ENCODE measurements at regions not wholly inside any gene's neighbourhood (a gene's known extent, or its start where the extent isn't known, plus 50 kb on each side); places are given as distances from the start of the nearest gene placed in this dataset.

- TF ChIP-seq CTCF (conservative IDR thresholded peaks at IDR 0.05; ENCODE audit: low read length) (no peak), EZH2phosphoT487 (IDR thresholded peaks at IDR 0.05; ENCODE audit: borderline replicate concordance, low read depth, low read length) (no peak)
Observed at GRCh38 chr9:87250205-87250604, 247.5 kb upstream of the DAPK1 start.

DNA sequence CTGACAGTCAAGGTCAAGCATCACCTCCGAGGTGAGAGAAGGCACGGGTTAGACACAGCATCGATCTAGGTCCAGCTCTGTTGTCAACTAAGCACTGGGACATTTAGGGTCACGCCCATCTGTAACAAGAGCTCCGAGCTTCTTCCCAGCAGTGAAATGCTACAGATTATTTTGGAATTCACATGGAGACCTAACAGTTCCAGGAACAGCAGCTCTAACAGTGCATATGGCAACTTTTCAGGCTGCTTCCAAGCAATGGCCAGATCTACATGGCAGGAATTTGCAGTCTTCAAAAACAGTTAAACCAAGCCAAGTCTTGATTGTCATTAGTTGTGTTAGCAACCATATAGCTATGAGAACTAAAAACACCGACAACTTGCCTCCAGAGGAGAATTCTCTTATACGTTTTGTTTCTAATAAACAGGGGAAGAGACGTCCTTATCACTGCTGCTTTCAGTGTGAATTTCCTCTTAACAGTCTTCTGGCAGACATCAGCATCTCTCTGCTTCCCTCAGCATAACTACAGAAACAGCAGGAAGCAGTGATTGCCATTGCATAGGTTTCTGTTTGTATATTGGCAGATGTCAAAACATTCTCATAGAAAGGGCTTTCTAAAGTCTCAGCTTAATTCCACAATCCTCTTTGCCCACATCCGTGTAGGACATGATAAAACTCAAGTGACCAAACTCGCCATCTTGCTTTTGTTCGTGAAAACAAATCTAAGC, 242.1 kb upstream of the DAPK1 start:
- ChIA-PET POLR2A (interaction anchor here (0.6 kb wide), 1 partner anchor 1301 kb away, joined by 6 read pairs; no protein-coding TSS in a partner anchor), CTCF (ENCODE audit: unreplicated experiment) (no interaction called here)
- H3K9me2 ChIP-seq (ENCODE audit: insufficient read depth, low read length) = no peaks in the 10 kb centered on the region
- intact Hi-C loops (cut with micrococcal nuclease; ENCODE audit: unreplicated experiment) = no loop called here
- DNase-seq (ENCODE audit: low spot score) = no peak
- BruUV-seq (replicated peaks) = no TSS peak
- no peaks in the 10 kb centered on the region for H3K36me3 ChIP-seq (ENCODE audit: insufficient read depth, low read length)
- H3K4me2 ChIP-seq (ENCODE audit: low read length) = no peak overlapping the region
- no peak for TF ChIP-seq CTCF (conservative IDR thresholded peaks at IDR 0.05; ENCODE audit: low read length)
- TF ChIP-seq EZH2phosphoT487 (IDR thresholded peaks at IDR 0.05; ENCODE audit: borderline replicate concordance, low read depth, low read length) = no peak
- no peaks in the 10 kb centered on the region for H3K79me2 ChIP-seq (ENCODE audit: insufficient read depth, low read depth, low read length)
- no peaks in the 10 kb centered on the region for H4K20me1 ChIP-seq (ENCODE audit: insufficient read depth, low read length)
- no peaks in the 10 kb centered on the region for H3K9me3 ChIP-seq (ENCODE audit: low read length)
- H2AFZ ChIP-seq (ENCODE audit: low read length) = no peak overlapping the region
- no peak overlapping the region for H3K4me3 ChIP-seq (ENCODE audit: low read depth, low read length, poor library complexity, severe bottlenecking)
- H3K4me1 ChIP-seq (ENCODE audit: insufficient read depth, low read length, poor library complexity, severe bottlenecking) = no peaks in the 10 kb centered on the region
- H3K27ac ChIP-seq (ENCODE audit: low read depth, low read length, poor library complexity, severe bottlenecking) = no peak overlapping the region

More at GRCh38 chr9:87250205-87250604, 247.5 kb upstream of the DAPK1 start:
- Histone ChIP-seq H4K20me1 (ENCODE audit: insufficient read depth, low read length) (no peaks in the 10 kb centered on the region), H3K36me3 (ENCODE audit: insufficient read depth, low read length) (no peaks in the 10 kb centered on the region), H3K9me3 (ENCODE audit: low read length) (no peaks in the 10 kb centered on the region), H2AFZ (ENCODE audit: low read length) (no peak overlapping the region), H3K79me2 (ENCODE audit: insufficient read depth, low read depth, low read length) (no peaks in the 10 kb centered on the region), H3K9me2 (ENCODE audit: insufficient read depth, low read length) (no peaks in the 10 kb centered on the region), H3K4me3 (ENCODE audit: low read depth, low read length, poor library complexity, severe bottlenecking) (no peak overlapping the region), H3K4me2 (ENCODE audit: low read length) (no peak overlapping the region), H3K27ac (ENCODE audit: low read depth, low read length, poor library complexity, severe bottlenecking) (no peak overlapping the region), H3K4me1 (ENCODE audit: insufficient read depth, low read length, poor library complexity, severe bottlenecking) (no peaks in the 10 kb centered on the region)
- intact Hi-C loops (cut with micrococcal nuclease; ENCODE audit: unreplicated experiment) = no loop called here
- CTCF ChIA-PET (ENCODE audit: unreplicated experiment) = no interaction called here
- DNase-seq (ENCODE audit: low spot score) = no peak
- POLR2A ChIA-PET = no interaction called here
- BruUV-seq (replicated peaks) = no TSS peak

- no peaks in the 10 kb centered on the region for H3K4me1 ChIP-seq (ENCODE audit: insufficient read depth, low read length, poor library complexity, severe bottlenecking)
Observed at GRCh38 chr9:87256973-87257372, 240.7 kb upstream of the DAPK1 start.

More at GRCh38 chr9:87256973-87257372, 240.7 kb upstream of the DAPK1 start:
- no peaks in the 10 kb centered on the region for H3K79me2 ChIP-seq (ENCODE audit: insufficient read depth, low read depth, low read length)
- H3K4me2 ChIP-seq (ENCODE audit: low read length) = no peak overlapping the region
- intact Hi-C loops (cut with micrococcal nuclease; ENCODE audit: unreplicated experiment) = no loop called here
- no peak for DNase-seq (ENCODE audit: low spot score)
- no peak overlapping the region for H3K27ac ChIP-seq (ENCODE audit: low read depth, low read length, poor library complexity, severe bottlenecking)
- H4K20me1 ChIP-seq (ENCODE audit: insufficient read depth, low read length) = no peaks in the 10 kb centered on the region
- no peaks in the 10 kb centered on the region for H3K9me3 ChIP-seq (ENCODE audit: low read length)
- POLR2A ChIA-PET = no interaction called here
- no TSS peak for BruUV-seq (replicated peaks)
- no peaks in the 10 kb centered on the region for H3K9me2 ChIP-seq (ENCODE audit: insufficient read depth, low read length)
- TF ChIP-seq CTCF (conservative IDR thresholded peaks at IDR 0.05; ENCODE audit: low read length) = no peak
- TF ChIP-seq EZH2phosphoT487 (IDR thresholded peaks at IDR 0.05; ENCODE audit: borderline replicate concordance, low read depth, low read length) = no peak
- no peak overlapping the region for H3K4me3 ChIP-seq (ENCODE audit: low read depth, low read length, poor library complexity, severe bottlenecking)
- H3K36me3 ChIP-seq (ENCODE audit: insufficient read depth, low read length) = no peaks in the 10 kb centered on the region
- no peak overlapping the region for H2AFZ ChIP-seq (ENCODE audit: low read length)
- CTCF ChIA-PET (ENCODE audit: unreplicated experiment) = no interaction called here

Data from OCI-LY7 (cell line).